G401 (cell line): ENCODE measurements at regions not wholly inside any gene's neighbourhood (a gene's known extent, or its start where the extent isn't known, plus 50 kb on each side); places are given as distances from the start of the nearest gene placed in this dataset.

ENCODE experiments used
- DNase-seq: peaks from one replicate; pipeline ENCODE4 v3.0.0-alpha.2; 2015; ENCODE audit warnings: low spot score
- in situ Hi-C: cut with HindIII; loops from 2 replicates; pipeline ENCODE4 v1.10.0; 2016; ENCODE audit warnings: low sequenced_read_pairs, mixed read lengths

- in situ Hi-C loops, result no loop called here
Measured at GRCh38 chr1:104745875-104746274, 996.2 kb downstream of the AMY1C start.

GRCh38 chr1:104746994-104747393, 997.3 kb downstream of the AMY1C start:
- in situ Hi-C loops, result no loop called here
- no peak for DNase-seq

More at GRCh38 chr1:104745875-104746274, 996.2 kb downstream of the AMY1C start:
- no peak for DNase-seq

GRCh38 chr1:104760017-104760416, 1010.3 kb downstream of the AMY1C start:
- DNase-seq, result no peak
- in situ Hi-C loops, result no loop called here

- DNase-seq, result no peak
- in situ Hi-C loops, result no loop called here
Measured at GRCh38 chr1:104761961-104762570, 1012.4 kb downstream of the AMY1C start.

GRCh38 chr1:104765085-104765484, 1015.4 kb downstream of the AMY1C start:
- in situ Hi-C loops, result no loop called here
- DNase-seq, result no peak

GRCh38 chr1:104768466-104768865, 1018.8 kb downstream of the AMY1C start:
- no peak for DNase-seq
- in situ Hi-C loops, result no loop called here

DNA sequence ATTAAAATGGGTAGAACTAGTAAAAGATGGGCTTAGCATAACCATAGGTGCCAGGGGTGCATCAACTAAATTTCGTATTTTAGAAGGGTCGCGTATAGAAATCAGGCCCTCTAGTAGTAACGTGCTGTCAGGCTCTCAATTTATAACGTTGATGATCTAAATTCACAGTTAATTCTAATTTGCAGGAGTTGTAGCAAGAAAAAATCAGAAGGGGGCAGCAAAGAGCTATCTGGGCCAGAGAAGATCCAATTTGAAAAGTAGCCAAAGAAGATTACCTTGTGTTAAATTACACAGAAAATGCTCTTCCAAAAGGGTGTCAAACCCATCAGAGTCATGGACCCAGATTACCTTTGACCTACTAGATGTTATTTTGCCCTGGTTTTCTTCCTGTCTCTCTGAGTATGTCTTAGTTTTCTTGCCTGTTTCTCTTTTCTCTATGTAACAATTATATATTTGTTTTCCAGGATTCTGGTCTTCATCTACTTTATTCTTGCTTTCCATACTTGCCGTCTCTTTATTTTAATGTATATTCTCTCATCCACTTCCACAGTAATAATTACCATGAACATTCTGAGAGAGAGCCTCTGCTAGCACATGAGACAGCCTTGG, 1030.9 kb downstream of the AMY1C start:
- in situ Hi-C loops, result no loop called here
- DNase-seq, result peak; percentile 35

DNA sequence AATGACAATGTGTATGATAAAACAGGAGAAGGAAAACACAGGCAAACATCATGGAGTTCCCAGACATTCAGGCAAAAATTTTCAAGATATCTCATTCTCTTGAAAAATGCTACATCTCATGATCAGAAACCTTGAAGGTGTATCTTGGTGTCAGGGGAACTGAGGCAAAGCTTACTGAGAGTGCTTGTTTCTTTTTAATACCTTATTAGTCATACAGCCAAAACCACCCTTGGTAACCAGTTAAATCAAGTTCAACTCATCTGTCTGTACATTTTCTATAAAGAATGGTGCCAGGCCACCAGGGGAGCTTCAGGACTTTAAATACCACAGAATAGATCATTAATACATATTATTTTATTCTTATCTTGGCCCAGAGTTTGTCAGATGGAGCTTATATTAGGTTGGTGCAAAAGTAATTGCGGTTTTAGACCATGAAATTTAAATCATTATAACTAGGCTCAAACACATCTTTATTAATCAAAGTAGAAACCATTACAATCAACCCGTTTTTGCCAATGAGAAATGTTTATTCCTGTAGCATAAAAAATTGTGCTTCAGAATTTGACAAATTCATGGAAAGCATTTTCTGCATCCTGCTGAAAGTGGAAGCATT, 1036.0 kb downstream of the AMY1C start:
- in situ Hi-C loops, result no loop called here
- no peak for DNase-seq

DNA sequence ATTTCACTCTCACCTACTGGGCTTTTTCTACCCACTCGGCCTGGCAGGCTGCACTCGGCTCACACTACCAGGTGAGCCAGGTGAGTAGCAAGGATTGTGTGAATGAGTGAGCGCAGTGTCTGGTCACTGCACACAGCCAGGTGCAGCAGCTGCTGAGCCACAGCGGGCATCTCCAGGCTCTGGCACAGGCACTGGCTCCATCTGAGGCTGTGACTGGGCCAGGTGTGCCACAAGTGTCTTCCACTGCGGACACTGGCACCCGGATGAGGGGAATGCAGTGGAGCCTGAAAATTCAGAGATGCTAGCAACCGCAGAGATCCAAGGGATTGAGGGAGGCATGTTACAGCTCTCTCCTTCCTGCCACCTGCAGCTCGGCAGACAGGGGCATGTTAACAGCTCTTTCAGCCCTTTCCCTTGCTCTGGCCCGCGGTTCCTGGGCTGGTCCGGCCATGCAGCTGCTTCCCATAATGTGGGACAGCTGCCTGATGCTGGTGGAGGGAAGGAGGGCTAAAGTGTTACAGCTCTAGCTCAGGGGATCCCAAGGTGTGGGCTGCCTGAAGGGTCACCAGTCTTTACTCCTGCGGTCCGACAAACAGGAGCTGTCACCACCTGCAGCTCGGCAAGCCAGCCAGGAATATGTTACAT, 1038.3 kb downstream of the AMY1C start:
- in situ Hi-C loops, result no loop called here
- DNase-seq, result no peak

DNA sequence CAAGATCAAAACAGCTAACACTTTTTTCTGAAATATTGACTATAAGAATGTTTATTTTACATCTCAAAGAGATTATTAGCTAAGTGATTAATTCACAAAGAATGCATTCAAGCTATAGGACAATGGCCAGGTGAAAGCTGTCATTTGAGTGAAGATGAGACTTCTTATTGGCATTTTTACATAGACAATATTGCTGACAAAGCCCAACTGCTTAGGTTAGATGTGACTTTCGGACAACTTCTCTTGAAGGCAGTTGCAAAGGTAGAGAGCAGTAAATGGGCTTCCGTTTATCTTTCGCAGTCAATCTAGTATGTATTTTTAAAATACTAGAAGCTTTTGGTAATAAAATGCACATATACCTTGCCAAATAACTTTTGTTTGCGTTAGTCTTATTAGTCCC, 1041.3 kb downstream of the AMY1C start:
- no peak for DNase-seq
- in situ Hi-C loops, result no loop called here

GRCh38 chr1:104794035-104794434, 1044.3 kb downstream of the AMY1C start:
- DNase-seq, result no peak
- in situ Hi-C loops, result no loop called here

DNA sequence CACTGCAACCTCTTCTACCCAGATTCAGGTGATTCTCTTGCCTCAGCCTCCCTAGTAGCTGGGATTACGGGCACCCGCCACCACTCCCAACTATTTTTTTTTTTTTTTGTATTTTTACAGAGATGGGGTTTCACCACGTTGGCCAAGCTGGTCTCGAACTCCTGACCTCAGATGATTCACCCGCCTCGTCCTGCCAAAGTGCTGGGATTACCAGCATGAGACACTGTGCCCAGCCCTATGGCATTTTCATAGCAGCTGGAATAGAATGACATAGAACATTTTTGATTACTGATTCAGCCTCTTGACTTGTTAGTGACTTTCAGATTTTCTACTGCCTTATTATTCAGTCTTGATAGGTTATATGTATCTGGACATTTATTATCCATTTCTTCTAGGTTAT, 1046.2 kb downstream of the AMY1C start:
- in situ Hi-C loops, result no loop called here
- no peak for DNase-seq

DNA sequence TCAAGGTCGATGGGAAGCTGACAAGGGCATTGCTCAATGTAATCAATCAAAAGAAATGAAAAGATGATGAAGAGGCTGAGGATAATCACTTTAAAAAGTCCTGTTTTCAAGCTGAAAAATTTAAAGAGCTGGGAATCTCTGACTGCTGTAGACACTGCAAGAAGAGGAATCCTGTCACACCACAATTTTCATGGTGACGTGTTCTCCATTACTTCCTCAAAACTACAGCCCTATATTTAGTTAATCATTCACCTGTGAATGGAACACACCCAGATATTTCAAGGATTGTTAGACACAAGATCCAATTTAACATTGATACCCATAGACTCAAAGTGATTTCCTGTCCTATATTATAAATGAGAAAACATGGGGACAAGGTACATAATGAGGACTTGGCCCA, 1048.3 kb downstream of the AMY1C start:
- DNase-seq, result no peak
- in situ Hi-C loops, result no loop called here

GRCh38 chr1:104801344-104801743, 1051.6 kb downstream of the AMY1C start:
- in situ Hi-C loops, result no loop called here
- DNase-seq, result no peak

GRCh38 chr1:104804147-104804546, 1054.4 kb downstream of the AMY1C start:
- DNase-seq, result no peak
- in situ Hi-C loops, result no loop called here

- DNase-seq, result no peak
- in situ Hi-C loops, result no loop called here
Measured at GRCh38 chr1:104807590-104807989, 1057.9 kb downstream of the AMY1C start.

GRCh38 chr1:104825401-104825800, 1075.7 kb downstream of the AMY1C start:
- in situ Hi-C loops, result no loop called here
- DNase-seq, result no peak

- no peak for DNase-seq
- in situ Hi-C loops, result no loop called here
Measured at GRCh38 chr1:104830534-104830933, 1080.8 kb downstream of the AMY1C start.

- no peak for DNase-seq
- in situ Hi-C loops, result no loop called here
Measured at GRCh38 chr1:104852151-104852550, 1102.5 kb downstream of the AMY1C start.

DNA sequence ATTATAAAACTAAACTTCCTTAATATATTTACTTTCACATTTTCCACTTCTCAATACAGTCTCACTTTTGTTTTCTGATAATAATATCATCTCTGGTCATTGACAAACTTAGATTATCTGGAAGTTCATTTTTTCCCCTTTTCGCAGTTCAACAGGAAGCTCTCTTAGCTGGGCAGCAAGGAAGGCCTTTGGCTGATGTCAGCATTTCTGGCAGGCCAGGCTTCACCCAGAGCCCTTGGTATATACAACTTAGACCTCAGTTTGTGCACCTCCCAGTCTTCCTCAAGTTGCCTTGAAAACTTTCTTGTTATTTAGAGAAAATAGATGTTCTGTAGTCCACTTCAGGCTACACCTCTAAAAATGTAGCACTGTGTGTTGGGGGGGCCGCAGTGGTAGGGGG, 1103.6 kb downstream of the AMY1C start:
- in situ Hi-C loops, result no loop called here

More for the DNA sequence above, 1103.6 kb downstream of the AMY1C start:
- DNase-seq, result no peak
